ENCODE measurements at regions not wholly inside any gene's neighbourhood (a gene's known extent, or its start where the extent isn't known, plus 50 kb on each side); places are given as distances from the start of the nearest gene placed in this dataset.
"Not testable (repeated sequence)": the region's sequence is repeated elsewhere in the genome, so short reads cannot be mapped to it uniquely, and the experiment has no call there.

GRCh38 chr5:67917561-67917960, 298.0 kb upstream of the PIK3R1 start:
- no peak for DNase-seq

DNA sequence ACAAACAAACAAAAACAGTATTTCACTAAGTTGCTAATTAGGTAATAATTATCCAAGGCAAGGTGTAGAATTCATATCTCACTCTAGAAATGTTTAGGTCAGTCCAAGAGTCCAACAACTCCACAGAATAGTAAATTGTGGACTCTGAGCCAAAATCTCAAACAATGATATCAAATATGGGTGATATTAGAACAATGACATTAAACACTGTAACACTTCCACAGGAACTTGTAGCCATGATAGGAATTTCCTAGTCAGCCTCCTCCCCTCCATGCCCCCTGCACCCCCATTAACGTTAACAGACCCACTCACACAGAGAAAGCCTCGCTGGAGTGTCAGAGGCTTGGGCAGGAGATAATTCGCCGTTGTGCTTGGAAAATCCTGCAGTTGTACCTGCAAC, 305.0 kb upstream of the PIK3R1 start:
- DNase-seq: no peak

- DNase-seq: no peak
Observed at GRCh38 chr5:67908126-67908765, 307.3 kb upstream of the PIK3R1 start.

GRCh38 chr5:67904366-67904765, 311.2 kb upstream of the PIK3R1 start:
- no peak for DNase-seq

DNA sequence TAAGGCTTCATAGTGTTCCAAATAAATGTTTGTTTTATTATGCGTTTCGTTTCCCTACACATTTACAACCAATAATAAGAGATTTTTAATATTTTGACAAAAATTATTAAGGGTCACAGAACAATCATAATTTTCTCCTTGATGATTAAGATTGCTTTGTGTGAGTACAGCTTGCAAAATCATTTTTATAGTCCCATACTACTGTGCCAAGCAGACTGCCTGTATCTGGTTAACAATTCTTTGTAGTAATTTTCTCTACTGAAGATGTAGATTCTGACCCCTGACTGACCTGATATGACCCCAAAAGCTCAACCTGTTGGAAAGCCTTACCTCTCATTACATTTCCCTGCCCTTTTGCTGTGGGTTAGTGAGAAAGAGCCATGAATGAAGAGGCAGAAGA, 311.9 kb upstream of the PIK3R1 start:
- DNase-seq: no peak

- DNase-seq: no peak
Observed at GRCh38 chr5:67903121-67903520, 312.4 kb upstream of the PIK3R1 start.

- DNase-seq: no peak
Observed at GRCh38 chr5:67902497-67902830, 313.1 kb upstream of the PIK3R1 start.

DNA sequence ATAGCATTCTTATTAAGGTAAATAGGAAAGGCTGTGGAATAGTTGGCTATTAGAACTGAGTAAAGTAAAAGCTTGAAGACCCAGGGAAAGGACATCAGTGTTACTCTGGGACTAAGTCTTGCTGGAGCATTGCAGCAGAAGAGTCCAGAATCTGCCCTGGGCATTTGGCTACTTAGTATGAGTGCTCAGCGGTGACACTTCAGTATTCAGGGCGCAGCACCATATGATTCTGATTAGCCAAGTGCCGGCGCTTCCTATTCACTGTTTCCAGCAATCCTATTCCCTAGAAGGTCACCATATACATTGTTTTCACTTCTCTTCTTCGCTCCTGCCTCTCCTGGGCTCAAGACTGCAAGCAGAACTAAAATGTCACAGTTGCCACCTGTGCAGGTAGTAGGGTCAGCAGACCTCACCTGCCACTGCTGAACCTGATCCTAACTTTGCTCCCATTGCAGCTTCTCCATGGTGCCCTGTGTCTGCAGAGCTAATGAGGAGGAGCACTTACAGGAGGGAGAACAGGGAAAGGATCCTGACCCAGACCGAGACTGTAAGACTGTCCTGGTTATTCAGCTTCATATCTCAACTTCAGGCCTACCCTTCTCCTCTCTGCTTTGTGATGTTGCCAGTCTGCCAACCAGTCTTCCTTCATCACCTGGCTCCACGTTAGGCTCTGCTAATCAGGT, 313.6 kb upstream of the PIK3R1 start:
- no peak for DNase-seq

DNA sequence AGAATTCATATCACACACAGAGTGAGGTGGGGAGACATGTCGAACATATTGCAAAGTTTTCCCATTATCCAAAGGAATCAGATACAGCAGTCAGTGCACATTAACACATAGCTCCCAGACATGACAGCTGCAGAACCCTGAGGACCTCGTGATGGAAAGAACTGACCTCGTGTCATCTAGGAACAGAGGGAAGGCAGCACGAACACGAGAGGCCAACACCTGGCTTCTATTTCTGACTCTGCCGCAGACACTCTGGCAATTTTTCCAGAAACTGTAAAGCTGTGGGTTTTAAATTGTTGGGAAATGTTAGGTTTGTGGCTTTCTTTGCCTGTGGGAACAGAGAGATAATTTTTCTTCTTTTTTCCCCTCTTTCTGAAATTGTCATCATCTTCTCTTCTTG, 315.0 kb upstream of the PIK3R1 start:
- DNase-seq: no peak

- no peak for DNase-seq
Observed at GRCh38 chr5:67897980-67898379, 317.6 kb upstream of the PIK3R1 start.

DNA sequence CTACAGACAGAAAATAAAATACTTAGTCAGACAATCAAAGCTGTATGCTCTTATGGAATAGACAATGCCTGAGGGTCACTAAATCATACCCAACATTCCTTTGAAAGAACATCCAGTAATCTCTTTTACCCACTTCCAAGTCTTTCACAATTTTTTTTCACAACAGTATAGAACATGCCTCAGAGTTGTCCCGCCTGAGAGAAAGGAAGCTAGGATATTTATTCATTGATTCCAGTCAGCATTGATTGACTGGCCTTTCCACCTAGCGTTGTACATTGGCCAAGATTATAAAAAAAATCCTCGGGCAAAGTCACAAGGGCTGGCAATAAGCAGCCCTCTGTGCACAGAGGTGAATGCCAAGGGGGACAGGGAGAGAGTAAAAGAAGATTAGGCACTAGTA, 318.1 kb upstream of the PIK3R1 start:
- no peak for DNase-seq

- DNase-seq: no peak
Observed at GRCh38 chr5:67896930-67897313, 318.6 kb upstream of the PIK3R1 start.

DNA sequence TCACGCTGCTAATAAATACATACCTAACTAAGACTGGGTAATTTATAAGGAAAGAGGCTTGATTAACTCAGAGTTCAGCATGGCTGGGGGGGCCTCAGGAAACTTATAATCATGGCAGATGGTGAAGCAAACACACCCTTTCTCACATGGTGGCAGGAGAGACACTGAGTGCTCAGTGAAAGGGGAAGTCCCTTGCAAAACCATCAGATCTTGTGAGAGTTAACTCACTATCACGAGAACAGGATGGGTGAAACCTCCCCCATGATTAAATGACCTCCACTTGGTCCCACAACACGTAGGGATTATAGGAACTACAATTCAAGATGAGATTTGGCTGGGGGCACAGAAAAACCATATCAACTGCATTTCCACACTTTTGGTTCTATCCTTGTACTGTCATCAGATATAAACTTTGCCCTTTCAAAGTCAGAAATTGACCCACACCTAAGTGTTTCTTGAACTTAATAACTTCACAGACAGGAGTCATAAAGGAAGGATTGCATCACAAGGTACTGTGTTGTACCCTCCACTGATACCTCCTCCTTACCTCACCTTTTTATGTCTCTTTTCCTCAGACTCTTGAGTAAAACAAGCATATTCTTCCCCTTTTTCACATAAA, 319.1 kb upstream of the PIK3R1 start:
- DNase-seq: no peak

DNA sequence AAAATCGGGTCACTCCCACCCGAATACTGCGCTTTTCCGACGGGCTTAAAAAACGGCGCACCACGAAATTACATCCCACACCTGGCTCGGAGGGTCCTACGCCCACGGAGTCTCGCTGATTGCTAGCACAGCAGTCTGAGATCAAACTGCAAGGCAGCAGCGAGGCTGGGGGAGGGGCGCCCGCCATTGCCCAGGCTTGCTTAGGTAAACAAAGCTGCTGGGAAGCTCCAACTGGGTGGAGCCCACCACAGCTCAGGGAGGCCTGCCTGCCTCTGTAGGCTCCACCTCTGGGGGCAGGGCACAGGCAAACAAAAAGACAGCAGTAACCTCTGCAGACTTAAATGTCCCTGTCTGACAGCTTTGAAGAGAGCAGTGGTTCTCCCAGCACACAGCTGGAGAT, 325.7 kb upstream of the PIK3R1 start:
- not testable (repeated sequence) for DNase-seq

DNA sequence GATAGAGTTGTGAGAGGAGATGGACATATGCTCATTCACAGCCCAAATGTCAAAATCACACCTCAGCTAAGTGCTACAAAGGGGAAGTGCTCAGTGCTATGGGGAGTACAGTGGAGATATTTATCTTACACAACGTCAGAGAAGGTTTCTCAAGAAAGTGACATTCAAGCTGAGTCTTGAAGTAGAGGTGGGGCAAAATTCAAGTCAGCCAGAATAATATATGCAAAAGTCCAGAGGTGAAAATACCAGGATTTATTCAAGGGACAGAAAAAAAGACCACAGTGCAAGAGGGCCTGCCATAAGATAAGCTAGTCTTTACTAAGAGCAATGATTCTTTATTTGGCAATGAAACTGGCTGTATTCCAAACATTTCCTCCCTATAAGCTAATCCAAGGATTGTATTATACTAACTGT, 327.8 kb upstream of the PIK3R1 start:
- DNase-seq: no peak

GRCh38 chr5:67886761-67887160, 328.8 kb upstream of the PIK3R1 start:
- no peak for DNase-seq

- DNase-seq: no peak
Observed at GRCh38 chr5:67880876-67881275, 334.7 kb upstream of the PIK3R1 start.

GRCh38 chr5:67880511-67880805, 335.1 kb upstream of the PIK3R1 start:
- DNase-seq: no peak

GRCh38 chr5:67879620-67880510, 335.7 kb upstream of the PIK3R1 start:
- no peak for DNase-seq

DNA sequence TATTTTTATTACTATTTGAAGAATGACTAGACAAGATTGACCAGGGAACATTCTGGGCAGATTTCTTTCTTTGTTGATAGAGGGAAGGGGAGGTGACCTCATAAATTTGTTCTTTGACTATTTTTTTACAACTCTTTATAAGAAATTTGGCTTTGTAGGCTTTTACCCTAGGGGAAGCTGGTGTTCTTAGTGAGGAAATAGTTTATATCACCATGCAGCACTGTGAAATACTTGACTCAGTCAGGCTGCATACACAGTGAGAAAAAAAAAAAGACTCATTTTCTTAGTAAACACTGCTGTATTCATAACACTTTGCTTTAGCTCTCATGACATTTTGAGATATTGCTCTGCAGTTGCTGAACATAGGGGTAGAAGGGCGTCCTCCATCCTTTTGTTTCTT, 336.6 kb upstream of the PIK3R1 start:
- DNase-seq: no peak

- DNase-seq: no peak
Observed at GRCh38 chr5:67876371-67876770, 339.2 kb upstream of the PIK3R1 start.

- no peak for DNase-seq
Observed at GRCh38 chr5:67875601-67876000, 340.0 kb upstream of the PIK3R1 start.

DNA sequence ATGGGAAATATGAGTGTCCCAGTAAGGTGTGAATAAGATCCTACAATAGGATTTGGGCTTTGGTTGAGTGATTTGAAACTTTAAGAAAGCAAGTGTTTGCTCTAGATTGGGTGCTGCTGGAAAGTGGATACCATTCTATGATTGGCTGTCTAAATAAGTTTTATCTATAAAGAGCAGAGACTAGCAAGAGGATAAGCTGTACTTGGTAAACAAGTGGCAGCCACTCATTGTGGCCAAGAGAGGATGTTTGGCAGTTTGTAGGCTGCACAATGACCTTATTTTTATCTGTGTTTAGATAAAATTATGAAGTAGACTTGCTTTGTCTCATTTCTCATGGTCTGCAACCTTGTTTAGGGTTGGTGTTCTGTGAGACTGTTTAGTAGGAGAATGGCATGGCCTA, 341.6 kb upstream of the PIK3R1 start:
- no peak for DNase-seq

DNA sequence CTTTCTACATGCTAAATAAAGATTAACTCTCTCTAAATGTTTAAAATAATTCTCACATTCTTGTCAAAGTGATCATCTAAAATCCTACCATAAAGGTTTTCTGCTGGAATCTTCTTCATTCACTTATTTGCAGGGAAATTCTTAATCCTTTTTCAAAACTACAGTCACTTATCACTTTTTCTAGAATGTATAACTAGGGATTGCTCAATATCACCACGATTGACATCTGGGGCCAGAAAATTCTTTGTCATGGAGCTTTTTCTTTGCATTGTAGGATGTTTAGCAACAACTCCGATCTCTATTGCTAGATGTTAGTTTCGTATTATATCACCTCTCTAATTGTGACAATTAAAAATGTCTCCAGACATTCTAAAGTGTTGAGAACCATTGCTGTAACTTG, 344.9 kb upstream of the PIK3R1 start:
- DNase-seq: no peak

Measured in NCI-H1694 treated with DMSO at 0.1 percent for 48 hours (cell line).